GM12878 (cell line): ENCODE measurements at regions not wholly inside any gene's neighbourhood (a gene's known extent, or its start where the extent isn't known, plus 50 kb on each side); places are given as distances from the start of the nearest gene placed in this dataset.

ENCODE experiments used
- ATAC-seq: fragments of 200-7000 bp; cut with Tn5 transposase; 3 replicates; pipeline ENCODE4 v1.9.1; 2020; ENCODE audit warnings: mild to moderate bottlenecking, moderate library complexity
- BruUV-seq: library from RNA; stranded (reverse); fragments of 400-500 nt; replicated peaks from 2 replicates; lab custom pipeline; 2021; lab: Mats Ljungman, UMichigan
- CTCF ChIA-PET: fragments of 300-600 bp; sonication (Branson Sonifier 250); formaldehyde crosslinking; extraction: SDS; loops from one replicate; lab custom pipeline; 2021; ENCODE audit warnings: inconsistent platforms; lab: Yijun Ruan, JAX
- POLR2A ChIA-PET: fragments of 350-600 bp; formaldehyde crosslinking; extraction: SDS; loops from one replicate; lab custom pipeline; 2021; ENCODE audit warnings: inconsistent platforms; lab: Charles Lee
- RAD21 ChIA-PET: fragments of 300-600 bp; sonication (Branson Sonifier 250); formaldehyde crosslinking; loops from one replicate; lab custom pipeline; 2023; ENCODE audit warnings: antibody characterized with exemption; ENCODE audit not compliant: unreplicated experiment; lab: Charles Lee
- SMC1A ChIA-PET: fragments of 300-600 bp; sonication (Branson Sonifier 250); formaldehyde crosslinking; loops from one replicate; lab custom pipeline; 2023; ENCODE audit not compliant: unreplicated experiment, uncharacterized antibody; lab: Charles Lee
- DNase-seq: peaks from one replicate; pipeline ENCODE4 v3.0.0-alpha.2; 2011; ENCODE audit warnings: low read depth, low spot score
- FAIRE-seq: peaks from 3 replicates; lab custom pipeline; 2011; peaks lifted over from hg19 to GRCh38; lab: Jason Lieb, UNC
- H2AFZ ChIP-seq: 2 replicates; pipeline ENCODE4 v1.6.0; 2011; ENCODE audit warnings: low read depth, low read length, control low read depth; ENCODE audit not compliant: control insufficient read depth
- H3K27ac ChIP-seq: 2 replicates; pipeline ENCODE4 v1.5.1; 2011; ENCODE audit warnings: control low read depth; ENCODE audit not compliant: control insufficient read depth, insufficient read depth
- H3K27me3 ChIP-seq, 2 experiments: replicated peaks in 1 of 2; 2 replicates each; pipeline versions ENCODE4 v1.6.0 to v1.6.1; 2011; ENCODE audit warnings: low read length in 1 of 2; ENCODE audit not compliant: control insufficient read depth in 2 of 2, insufficient read depth in 2 of 2
- H3K36me3 ChIP-seq, 2 experiments: 2 replicates each; pipeline ENCODE4 v1.5.1; 2011; ENCODE audit warnings: low read length in 1 of 2; ENCODE audit not compliant: control insufficient read depth in 2 of 2, insufficient read depth in 2 of 2
- H3K4me1 ChIP-seq: 2 replicates; pipeline ENCODE4 v1.6.1; 2011; ENCODE audit warnings: mild to moderate bottlenecking, low read length, moderate library complexity, mixed read lengths; ENCODE audit not compliant: control insufficient read depth, insufficient read depth
- H3K4me2 ChIP-seq: 2 replicates; pipeline ENCODE4 v1.6.0; 2011; ENCODE audit warnings: control low read depth; ENCODE audit not compliant: control insufficient read depth, insufficient read depth
- H3K4me3 ChIP-seq: fragments of 200-600 bp; sonication (generic); 2 replicates; pipeline ENCODE4 v1.5.1; 2016
- H3K79me2 ChIP-seq: 2 replicates; pipeline ENCODE4 v1.6.0; 2011; ENCODE audit warnings: low read length; ENCODE audit not compliant: control insufficient read depth, insufficient read depth
- H3K9ac ChIP-seq: 2 replicates; pipeline ENCODE4 v1.8.0; 2011; ENCODE audit warnings: low read length, control low read depth, mixed read lengths; ENCODE audit not compliant: control insufficient read depth, insufficient read depth
- H3K9me3 ChIP-seq: replicated peaks from 3 replicates; pipeline ENCODE4 v1.5.1; 2011; ENCODE audit warnings: mild to moderate bottlenecking, low read length; ENCODE audit not compliant: control insufficient read depth, insufficient read depth
- H4K20me1 ChIP-seq: 2 replicates; pipeline ENCODE4 v1.6.0; 2011; ENCODE audit not compliant: control insufficient read depth, insufficient read depth
- IKZF2 ChIP-seq, 2 experiments: fragments of 450-650 bp; IDR thresholded peaks; 2 replicates each; pipeline ENCODE4 v1.6.1; 2017; ENCODE audit warnings: mild to moderate bottlenecking in 2 of 2, moderate library complexity in 2 of 2
- NFYB ChIP-seq: IDR thresholded peaks from 2 replicates; pipeline ENCODE4 v1.6.1; 2011; ENCODE audit warnings: low read depth, mild to moderate bottlenecking, low read length, improper control_type of control experiment, moderate library complexity; ENCODE audit not compliant: insufficient read depth
- RBBP5 ChIP-seq: fragments of 200-600 bp; sonication (generic); conservative IDR thresholded peaks from 2 replicates; pipeline ENCODE4 v1.6.1; 2016
- RFX5 ChIP-seq: IDR thresholded peaks from 2 replicates; pipeline ENCODE4 v1.6.1; 2011; ENCODE audit warnings: low read depth, low read length, improper control_type of control experiment
- TBL1XR1 ChIP-seq: IDR thresholded peaks from 2 replicates; pipeline ENCODE4 v1.6.1; 2012; ENCODE audit warnings: low read depth, low read length, improper control_type of control experiment
- TCF7 ChIP-seq: IDR thresholded peaks from 2 replicates; pipeline ENCODE4 v1.6.1; 2014; ENCODE audit warnings: antibody characterized with exemption, borderline replicate concordance
- in situ Hi-C: fragments of 300-500 bp; cut with MboI; formaldehyde crosslinking; loops from 9 replicates; pipeline ENCODE4 v1.14.3; 2018; ENCODE audit warnings: mixed read lengths
- intact Hi-C: fragments of 100-400 bp; cut with micrococcal nuclease; formaldehyde crosslinking; loops from one replicate; pipeline ENCODE4 v1.14.2; 2022; ENCODE audit not compliant: unreplicated experiment
- TF ChIP-seq, protein P1 (sequence below): fragments of 450-650 bp; IDR thresholded peaks from 2 replicates; pipeline ENCODE4 v1.6.1; 2016; ENCODE audit warnings: mild to moderate bottlenecking
- TF ChIP-seq, protein P2 (sequence below): fragments of 450-650 bp; IDR thresholded peaks from 2 replicates; pipeline ENCODE4 v1.6.1; 2018; ENCODE audit warnings: mild to moderate bottlenecking, low read depth, moderate library complexity; ENCODE audit not compliant: partially characterized antibody
- TF ChIP-seq, protein P3 (sequence below): fragments of 150-350 bp; IDR thresholded peaks from 2 replicates; pipeline ENCODE4 v1.6.1; 2014; ENCODE audit warnings: mild to moderate bottlenecking, low read depth, low read length

DNA sequence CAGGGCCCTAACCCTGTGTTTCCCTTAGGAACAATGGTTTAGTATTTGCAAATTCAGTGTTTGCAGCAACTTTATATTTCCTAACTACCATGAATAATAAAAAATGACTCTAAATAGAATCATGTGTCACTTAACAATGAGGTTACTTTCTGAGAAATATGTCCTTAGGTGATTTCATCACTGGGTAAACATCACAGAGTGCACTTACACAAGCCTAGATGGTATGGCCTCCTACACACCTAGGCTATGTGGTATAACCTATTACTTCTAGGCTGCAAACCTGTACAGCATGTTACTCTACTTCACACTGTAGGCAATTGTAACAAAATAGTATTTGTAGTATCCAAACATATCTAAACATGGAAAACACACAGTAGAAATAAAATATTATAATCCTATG, 1174.6 kb upstream of the LRRTM3 start:
- no peak for ATAC-seq
- Histone ChIP-seq H3K27ac (no peak overlapping the region), H3K9ac (no peak overlapping the region), H3K4me3 (no peak overlapping the region), H4K20me1 (no peaks in the 10 kb centered on the region), H3K4me1 (no peaks in the 10 kb centered on the region), H3K27me3 (no peaks in the 10 kb centered on the region), H3K79me2 (no peaks in the 10 kb centered on the region), H3K36me3 (no peaks in the 10 kb centered on the region), H2AFZ (no peak overlapping the region), H3K4me2 (no peak overlapping the region), H3K9me3 (no peaks in the 10 kb centered on the region)
- intact Hi-C loops (no loop called here), in situ Hi-C loops (no loop called here)
- POLR2A ChIA-PET, result no interaction called here
- FAIRE-seq, result no peak
- DNase-seq, result no peak
- RAD21 ChIA-PET, result no interaction called here
- CTCF ChIA-PET, result no interaction called here
- SMC1A ChIA-PET, result no interaction called here
- no peak for TF ChIP-seq IKZF2 (IDR thresholded peaks at IDR 0.05)
- no peak for TF ChIP-seq NFYB
- TF ChIP-seq, protein P1, sequence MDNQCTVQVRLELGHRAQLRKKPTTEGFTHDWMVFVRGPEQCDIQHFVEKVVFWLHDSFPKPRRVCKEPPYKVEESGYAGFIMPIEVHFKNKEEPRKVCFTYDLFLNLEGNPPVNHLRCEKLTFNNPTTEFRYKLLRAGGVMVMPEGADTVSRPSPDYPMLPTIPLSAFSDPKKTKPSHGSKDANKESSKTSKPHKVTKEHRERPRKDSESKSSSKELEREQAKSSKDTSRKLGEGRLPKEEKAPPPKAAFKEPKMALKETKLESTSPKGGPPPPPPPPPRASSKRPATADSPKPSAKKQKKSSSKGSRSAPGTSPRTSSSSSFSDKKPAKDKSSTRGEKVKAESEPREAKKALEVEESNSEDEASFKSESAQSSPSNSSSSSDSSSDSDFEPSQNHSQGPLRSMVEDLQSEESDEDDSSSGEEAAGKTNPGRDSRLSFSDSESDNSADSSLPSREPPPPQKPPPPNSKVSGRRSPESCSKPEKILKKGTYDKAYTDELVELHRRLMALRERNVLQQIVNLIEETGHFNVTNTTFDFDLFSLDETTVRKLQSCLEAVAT, result no peak
- no peak for TF ChIP-seq TBL1XR1
- TF ChIP-seq, protein P2, sequence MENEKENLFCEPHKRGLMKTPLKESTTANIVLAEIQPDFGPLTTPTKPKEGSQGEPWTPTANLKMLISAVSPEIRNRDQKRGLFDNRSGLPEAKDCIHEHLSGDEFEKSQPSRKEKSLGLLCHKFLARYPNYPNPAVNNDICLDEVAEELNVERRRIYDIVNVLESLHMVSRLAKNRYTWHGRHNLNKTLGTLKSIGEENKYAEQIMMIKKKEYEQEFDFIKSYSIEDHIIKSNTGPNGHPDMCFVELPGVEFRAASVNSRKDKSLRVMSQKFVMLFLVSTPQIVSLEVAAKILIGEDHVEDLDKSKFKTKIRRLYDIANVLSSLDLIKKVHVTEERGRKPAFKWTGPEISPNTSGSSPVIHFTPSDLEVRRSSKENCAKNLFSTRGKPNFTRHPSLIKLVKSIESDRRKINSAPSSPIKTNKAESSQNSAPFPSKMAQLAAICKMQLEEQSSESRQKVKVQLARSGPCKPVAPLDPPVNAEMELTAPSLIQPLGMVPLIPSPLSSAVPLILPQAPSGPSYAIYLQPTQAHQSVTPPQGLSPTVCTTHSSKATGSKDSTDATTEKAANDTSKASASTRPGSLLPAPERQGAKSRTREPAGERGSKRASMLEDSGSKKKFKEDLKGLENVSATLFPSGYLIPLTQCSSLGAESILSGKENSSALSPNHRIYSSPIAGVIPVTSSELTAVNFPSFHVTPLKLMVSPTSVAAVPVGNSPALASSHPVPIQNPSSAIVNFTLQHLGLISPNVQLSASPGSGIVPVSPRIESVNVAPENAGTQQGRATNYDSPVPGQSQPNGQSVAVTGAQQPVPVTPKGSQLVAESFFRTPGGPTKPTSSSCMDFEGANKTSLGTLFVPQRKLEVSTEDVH, result no peak
- TF ChIP-seq, protein P3, sequence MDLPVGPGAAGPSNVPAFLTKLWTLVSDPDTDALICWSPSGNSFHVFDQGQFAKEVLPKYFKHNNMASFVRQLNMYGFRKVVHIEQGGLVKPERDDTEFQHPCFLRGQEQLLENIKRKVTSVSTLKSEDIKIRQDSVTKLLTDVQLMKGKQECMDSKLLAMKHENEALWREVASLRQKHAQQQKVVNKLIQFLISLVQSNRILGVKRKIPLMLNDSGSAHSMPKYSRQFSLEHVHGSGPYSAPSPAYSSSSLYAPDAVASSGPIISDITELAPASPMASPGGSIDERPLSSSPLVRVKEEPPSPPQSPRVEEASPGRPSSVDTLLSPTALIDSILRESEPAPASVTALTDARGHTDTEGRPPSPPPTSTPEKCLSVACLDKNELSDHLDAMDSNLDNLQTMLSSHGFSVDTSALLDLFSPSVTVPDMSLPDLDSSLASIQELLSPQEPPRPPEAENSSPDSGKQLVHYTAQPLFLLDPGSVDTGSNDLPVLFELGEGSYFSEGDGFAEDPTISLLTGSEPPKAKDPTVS, result no peak
- no peak for TF ChIP-seq TCF7
- no peak for TF ChIP-seq RBBP5
- no peak for TF ChIP-seq RFX5
- BruUV-seq, result no TSS peak
